Vagina (tissue), 2 donors: ENCODE measurements at regions not wholly inside any gene's neighbourhood (a gene's known extent, or its start where the extent isn't known, plus 50 kb on each side); places are given as distances from the start of the nearest gene placed in this dataset.

Experiments
- POLR2A ChIP-seq, 2 donors: fragments of 450-650 bp; IDR thresholded peaks; one replicate each; pipeline ENCODE4 v1.6.1; 2017; ENCODE audit warnings: antibody characterized with exemption in 2 of 2, mild to moderate bottlenecking in 2 of 2, moderate library complexity in 2 of 2
- POLR2AphosphoS5 ChIP-seq, 2 donors: sonication (generic); formaldehyde crosslinking; IDR thresholded peaks; one replicate each; pipeline ENCODE4 v1.9.0; 2017; ENCODE audit warnings: antibody characterized with exemption in 2 of 2, mild to moderate bottlenecking in 2 of 2, low read depth in 1 of 2; ENCODE audit not compliant: insufficient read depth in 1 of 2
- TF ChIP-seq, protein P1 (sequence below), 3 experiments: fragments of 450-650 bp in 2 of 3; fragments of 200-600 bp in 1 of 3; sonication (generic) in 1 of 3; IDR thresholded peaks; one replicate each; pipeline ENCODE4 v1.5.1; 2017 to 2019; ENCODE audit warnings: antibody characterized with exemption in 3 of 3, mild to moderate bottlenecking in 2 of 3, moderate library complexity in 2 of 3

DNA sequence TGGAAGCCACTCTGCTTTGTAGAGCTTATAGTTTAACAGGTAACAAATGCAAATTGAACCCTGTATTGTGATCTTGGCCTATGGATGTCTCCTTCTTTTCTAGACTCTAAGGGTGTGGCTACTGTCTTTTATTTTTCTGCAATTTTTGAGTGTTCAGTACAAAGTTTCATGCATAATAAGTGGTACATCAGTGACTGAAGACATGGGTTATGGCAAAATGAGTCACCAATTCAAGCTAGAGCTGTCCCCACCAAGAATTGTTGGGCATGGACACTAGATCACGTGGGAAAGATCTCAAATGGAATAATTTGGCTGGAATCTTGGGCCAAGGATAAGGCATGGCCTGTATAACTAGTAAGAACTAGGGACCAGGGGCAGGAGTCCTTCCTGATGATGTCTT lies 228.4 kb upstream of the N4BP1 start:
- TF ChIP-seq, protein P1, sequence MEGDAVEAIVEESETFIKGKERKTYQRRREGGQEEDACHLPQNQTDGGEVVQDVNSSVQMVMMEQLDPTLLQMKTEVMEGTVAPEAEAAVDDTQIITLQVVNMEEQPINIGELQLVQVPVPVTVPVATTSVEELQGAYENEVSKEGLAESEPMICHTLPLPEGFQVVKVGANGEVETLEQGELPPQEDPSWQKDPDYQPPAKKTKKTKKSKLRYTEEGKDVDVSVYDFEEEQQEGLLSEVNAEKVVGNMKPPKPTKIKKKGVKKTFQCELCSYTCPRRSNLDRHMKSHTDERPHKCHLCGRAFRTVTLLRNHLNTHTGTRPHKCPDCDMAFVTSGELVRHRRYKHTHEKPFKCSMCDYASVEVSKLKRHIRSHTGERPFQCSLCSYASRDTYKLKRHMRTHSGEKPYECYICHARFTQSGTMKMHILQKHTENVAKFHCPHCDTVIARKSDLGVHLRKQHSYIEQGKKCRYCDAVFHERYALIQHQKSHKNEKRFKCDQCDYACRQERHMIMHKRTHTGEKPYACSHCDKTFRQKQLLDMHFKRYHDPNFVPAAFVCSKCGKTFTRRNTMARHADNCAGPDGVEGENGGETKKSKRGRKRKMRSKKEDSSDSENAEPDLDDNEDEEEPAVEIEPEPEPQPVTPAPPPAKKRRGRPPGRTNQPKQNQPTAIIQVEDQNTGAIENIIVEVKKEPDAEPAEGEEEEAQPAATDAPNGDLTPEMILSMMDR (IDR thresholded peaks at IDR 0.05), result no peak
- TF ChIP-seq POLR2A (IDR thresholded peaks at IDR 0.05), result no peak
- TF ChIP-seq POLR2AphosphoS5 (IDR thresholded peaks at IDR 0.05; ENCODE audit: insufficient read depth in 1 of 2, low read depth in 1 of 2), result no peak
